HepG2 (cell line): ENCODE measurements at regions not wholly inside any gene's neighbourhood (a gene's known extent, or its start where the extent isn't known, plus 50 kb on each side); places are given as distances from the start of the nearest gene placed in this dataset.

ENCODE experiments used
- ATAC-seq: fragments of 200-7000 bp; cut with Tn5 transposase; 3 replicates; pipeline ENCODE4 v1.9.1; 2020; ENCODE audit warnings: mild to moderate bottlenecking, moderate library complexity
- BruUV-seq: library from RNA; stranded (reverse); fragments of 400-500 nt; replicated peaks from 2 replicates; lab custom pipeline; 2021; lab: Mats Ljungman, UMichigan
- CTCF ChIA-PET: fragments of 300-600 bp; formaldehyde crosslinking; extraction: SDS; loops from one replicate; lab custom pipeline; 2021; ENCODE audit warnings: low total read pairs, inconsistent platforms, low intra/inter-chr PET ratio; lab: Yijun Ruan, JAX
- POLR2A ChIA-PET: fragments of 350-600 bp; sonication (Branson Sonifier 250); formaldehyde crosslinking; loops from one replicate; lab custom pipeline; 2020; ENCODE audit warnings: antibody characterized with exemption, inconsistent platforms; lab: Yijun Ruan, JAX
- DNase-seq: peaks from one replicate; pipeline ENCODE4 v3.0.0-alpha.2; 2015; ENCODE audit warnings: low spot score
- FAIRE-seq: peaks from 3 replicates; lab custom pipeline; 2011; peaks lifted over from hg19 to GRCh38; lab: Jason Lieb, UNC
- H2AFZ ChIP-seq: one replicate; pipeline ENCODE4 v1.6.1; 2011; ENCODE audit warnings: low read length, inconsistent platforms
- H3K27ac ChIP-seq: fragments of 300-600 bp; 3 replicates; pipeline ENCODE4 v1.8.0; 2011; ENCODE audit warnings: mixed run types, mild to moderate bottlenecking, mixed read lengths, low read length, inconsistent platforms; ENCODE audit not compliant: insufficient read depth; ENCODE audit errors: extremely low read length
- H3K27me3 ChIP-seq, 2 experiments: fragments of 200-600 bp in 1 of 2; 2 replicates in 1 of 2; 3 replicates in 1 of 2; pipeline versions ENCODE4 v1.6.0 to v1.8.0; 2011; ENCODE audit warnings: low read length in 2 of 2, mild to moderate bottlenecking in 2 of 2, moderate library complexity in 2 of 2, inconsistent platforms in 1 of 2; ENCODE audit not compliant: insufficient read depth in 2 of 2, control insufficient read depth in 1 of 2
- H3K36me3 ChIP-seq, 2 experiments: fragments of 200-600 bp in 1 of 2; replicated peaks in 1 of 2; 2 replicates in 1 of 2; 3 replicates in 1 of 2; pipeline versions ENCODE4 v1.5.1 to v1.8.0; 2011; ENCODE audit warnings: low read length in 2 of 2, inconsistent platforms in 1 of 2; ENCODE audit not compliant: insufficient read depth in 2 of 2, control insufficient read depth in 1 of 2
- H3K4me1 ChIP-seq: 2 replicates; pipeline ENCODE4 v1.5.1; 2012; ENCODE audit warnings: low read length, inconsistent platforms; ENCODE audit not compliant: insufficient read depth
- H3K4me2 ChIP-seq: 2 replicates; pipeline ENCODE4 v1.6.0; 2011; ENCODE audit warnings: low read depth, low read length, inconsistent platforms
- H3K4me3 ChIP-seq, 3 experiments: fragments of 200-600 bp in 1 of 3; sonication (generic), shearing (Covaris generic) in 1 of 3; replicated peaks in 1 of 3; 2 replicates each; pipeline ENCODE4 v1.5.1; 2011 to 2016; ENCODE audit warnings: low read length in 3 of 3, inconsistent platforms in 2 of 3, low read depth in 2 of 3, mild to moderate bottlenecking in 2 of 3, control low read depth in 1 of 3, mixed read lengths in 1 of 3; ENCODE audit not compliant: insufficient read depth in 1 of 3
- H3K79me2 ChIP-seq: one replicate; pipeline ENCODE4 v1.6.1; 2011; ENCODE audit warnings: low read length, inconsistent platforms; ENCODE audit not compliant: insufficient read depth
- H3K9ac ChIP-seq: 2 replicates; pipeline ENCODE4 v1.6.0; 2011; ENCODE audit warnings: mild to moderate bottlenecking, low read depth, low read length, inconsistent platforms; ENCODE audit not compliant: insufficient read depth
- H3K9me3 ChIP-seq: 2 replicates; pipeline ENCODE4 v1.5.1; 2012; ENCODE audit warnings: mild to moderate bottlenecking, low read length
- H4K20me1 ChIP-seq: 2 replicates; pipeline ENCODE4 v1.6.0; 2011; ENCODE audit warnings: inconsistent platforms, mild to moderate bottlenecking, low read length, moderate library complexity; ENCODE audit not compliant: insufficient read depth
- ATF2 ChIP-seq: sonication (generic); formaldehyde crosslinking; IDR thresholded peaks from 2 replicates; pipeline ENCODE4 v1.4.0; 2020; ENCODE audit warnings: missing genetic modification reagents
- ATRX ChIP-seq: sonication (generic); formaldehyde crosslinking; IDR thresholded peaks from 2 replicates; pipeline ENCODE4 v1.4.0; 2020; ENCODE audit warnings: missing genetic modification reagents, borderline replicate concordance
- CBX5 ChIP-seq: sonication (generic); formaldehyde crosslinking; IDR thresholded peaks from 2 replicates; pipeline ENCODE4 v1.4.0; 2020; ENCODE audit warnings: missing genetic modification reagents, borderline replicate concordance
- HNF1A ChIP-seq, 2 experiments: sonication (generic) in 1 of 2; formaldehyde crosslinking in 1 of 2; IDR thresholded peaks; 2 replicates each; pipeline versions ENCODE4 v1.4.0 to v1.6.1; 2016 to 2020; ENCODE audit warnings: borderline replicate concordance in 1 of 2, low read depth in 1 of 2, mild to moderate bottlenecking in 1 of 2, missing genetic modification reagents in 1 of 2
- MED13 ChIP-seq: sonication (generic); formaldehyde crosslinking; IDR thresholded peaks from 2 replicates; pipeline ENCODE4 v1.5.0; 2020; ENCODE audit warnings: missing genetic modification reagents
- NR2F1 ChIP-seq, 2 experiments: fragments of 450-650 bp in 1 of 2; formaldehyde crosslinking in 1 of 2; IDR thresholded peaks; 2 replicates each; pipeline versions ENCODE4 v1.5.0 to v1.6.1; 2016 to 2020; ENCODE audit warnings: mild to moderate bottlenecking in 1 of 2, missing compliant biosample characterization in 1 of 2, missing genetic modification reagents in 1 of 2, moderate library complexity in 1 of 2
- TOE1 ChIP-seq: sonication (generic); formaldehyde crosslinking; IDR thresholded peaks from 2 replicates; pipeline ENCODE4 v1.4.0; 2020; ENCODE audit warnings: mild to moderate bottlenecking, missing genetic modification reagents
- ZNF263 ChIP-seq: sonication (generic); formaldehyde crosslinking; IDR thresholded peaks from 2 replicates; pipeline ENCODE4 v1.4.0; 2020; ENCODE audit warnings: missing genetic modification reagents
- ZNF280D ChIP-seq: sonication (generic); formaldehyde crosslinking; IDR thresholded peaks from 2 replicates; pipeline ENCODE4 v1.5.1; 2020; ENCODE audit warnings: mild to moderate bottlenecking, missing genetic modification reagents
- ZNF337 ChIP-seq: sonication (generic); formaldehyde crosslinking; IDR thresholded peaks from 2 replicates; pipeline ENCODE4 v1.5.1; 2020; ENCODE audit warnings: missing genetic modification reagents, low read depth, mild to moderate bottlenecking, borderline replicate concordance
- ZNF431 ChIP-seq: sonication (generic); formaldehyde crosslinking; IDR thresholded peaks from 2 replicates; pipeline ENCODE4 v1.9.0; 2022; ENCODE audit warnings: missing genetic modification reagents, low read depth, mild to moderate bottlenecking, borderline replicate concordance
- WGBS: methylation state at CpG from one replicate; pipeline ENCODE4 v1.1.6; 2017; ENCODE audit warnings: low lambda C conversion rate; 5-methylcytosine and 5-hydroxymethylcytosine counted together
- in situ Hi-C: cut with HindIII; loops from 2 replicates; pipeline ENCODE4 v1.10.0; 2017; ENCODE audit warnings: low pct_unique_long_range_greater_than_20kb; ENCODE audit not compliant: extremely low pct_ligation_motif_present
- intact Hi-C: fragments of 100-400 bp; cut with micrococcal nuclease; formaldehyde crosslinking; loops from one replicate; pipeline ENCODE4 v1.10.0; 2022; ENCODE audit not compliant: unreplicated experiment

GRCh38 chr6:16831136-16831535 is 69.9 kb upstream of the ATXN1 start (continued):
- TF ChIP-seq ATF2 (CRISPR knock-in tag) = no peak
- TF ChIP-seq NR2F1 (CRISPR knock-in tag; IDR thresholded peaks at IDR 0.05) = no peak
- TF ChIP-seq ATRX (CRISPR knock-in tag) = no peak
- no peak for TF ChIP-seq TOE1 (CRISPR knock-in tag)

GRCh38 chr6:16828058-16828457 is 66.8 kb upstream of the ATXN1 start:
- ATAC-seq (no peak), FAIRE-seq (no peak), DNase-seq (no peak)
- WGBS = 46% methylated on average over 2 of the region's 2 CpGs
- intact Hi-C loops (no loop called here), in situ Hi-C loops (no loop called here)
- Histone ChIP-seq H3K27ac (no peak overlapping the region), H3K36me3 (no peaks in the 10 kb centered on the region), H4K20me1 (no peaks in the 10 kb centered on the region), H3K4me2 (no peak overlapping the region), H3K9me3 (no peaks in the 10 kb centered on the region), H3K4me1 (peaks cover 12% of the 10 kb centered on the region), H3K4me3 (no peak overlapping the region), H3K9ac (no peak overlapping the region), H3K79me2 (no peaks in the 10 kb centered on the region), H3K27me3 (peaks cover 1 to 18% of the 10 kb centered on the region in 2 experiments; a peak in 3 of 5 replicates), H2AFZ (no peak overlapping the region)
- ChIA-PET CTCF (no interaction called here), POLR2A (no interaction called here)
- no TSS peak for BruUV-seq
- TF ChIP-seq HNF1A (IDR thresholded peaks at IDR 0.05; ENCODE audit: low read depth) (no peak), HNF1A (CRISPR knock-in tag; IDR thresholded peaks at IDR 0.05; ENCODE audit: borderline replicate concordance) (no peak), ZNF280D (CRISPR knock-in tag) (no peak), ZNF263 (no peak), MED13 (no peak), ZNF337 (no peak), ZNF431 (no peak), CBX5 (CRISPR knock-in tag) (no peak)
